Left ventricle myocardium superior (tissue), 1 donor: ENCODE measurements at regions not wholly inside any gene's neighbourhood (a gene's known extent, or its start where the extent isn't known, plus 50 kb on each side); places are given as distances from the start of the nearest gene placed in this dataset.
A peak's percentile ranks its signal among the peaks of the same experiment; 100 is the strongest.

ENCODE experiments used
- ATAC-seq: fragments of 200-7000 bp; cut with Tn5 transposase; one replicate; pipeline ENCODE4 v1.9.1; 2020; ENCODE audit warnings: mild to moderate bottlenecking, moderate library complexity
- DNase-seq: peaks from one replicate; pipeline ENCODE4 v3.0.0-alpha.2; 2020
- intact Hi-C: fragments of 100-400 bp; cut with micrococcal nuclease; formaldehyde crosslinking; loops from one replicate; pipeline ENCODE4 v1.11.0; 2022
- donor health status: DM: no; HTN: yes; CAD: no; lungs with severe emphysema.

- intact Hi-C loops, result no loop called here
- DNase-seq, result no peak
- no peak for ATAC-seq
These were observed 563.5 kb downstream of the BUD13 start for GRCh38 chr11:116209255-116209654.

- DNase-seq (no peak), ATAC-seq (no peak)
- intact Hi-C loops, result no loop called here
These were observed 565.2 kb downstream of the BUD13 start for GRCh38 chr11:116207421-116208141.

- no peak for ATAC-seq
- DNase-seq, result no peak
These were observed 565.8 kb downstream of the BUD13 start for GRCh38 chr11:116207019-116207418.

GRCh38 chr11:116202922-116203321 is 569.9 kb downstream of the BUD13 start:
- no peak for ATAC-seq
- DNase-seq, result no peak
- intact Hi-C loops, result no loop called here

More at GRCh38 chr11:116207019-116207418, 565.8 kb downstream of the BUD13 start:
- intact Hi-C loops, result no loop called here

DNA sequence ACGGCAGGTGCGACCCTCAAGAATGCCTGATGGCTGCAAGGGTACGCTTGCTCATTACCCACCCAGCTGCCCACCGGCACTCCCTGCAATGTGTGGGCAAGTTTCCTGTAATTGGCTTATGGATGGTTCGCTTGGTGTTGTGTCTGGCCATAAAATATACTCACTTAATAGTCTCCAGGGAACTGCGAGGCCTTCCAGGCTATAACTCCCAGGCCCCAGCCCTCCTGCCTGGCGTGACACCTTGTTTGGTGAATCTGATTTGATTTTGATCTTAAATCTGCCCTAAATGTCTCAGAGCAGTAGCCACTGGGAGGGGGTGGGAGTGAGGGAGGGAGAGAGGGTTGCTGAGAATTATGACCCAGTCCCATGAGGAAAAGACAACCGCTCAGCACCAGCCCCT is 572.2 kb downstream of the BUD13 start:
- DNase-seq (no peak), ATAC-seq (no peak)
- intact Hi-C loops, result no loop called here

DNA sequence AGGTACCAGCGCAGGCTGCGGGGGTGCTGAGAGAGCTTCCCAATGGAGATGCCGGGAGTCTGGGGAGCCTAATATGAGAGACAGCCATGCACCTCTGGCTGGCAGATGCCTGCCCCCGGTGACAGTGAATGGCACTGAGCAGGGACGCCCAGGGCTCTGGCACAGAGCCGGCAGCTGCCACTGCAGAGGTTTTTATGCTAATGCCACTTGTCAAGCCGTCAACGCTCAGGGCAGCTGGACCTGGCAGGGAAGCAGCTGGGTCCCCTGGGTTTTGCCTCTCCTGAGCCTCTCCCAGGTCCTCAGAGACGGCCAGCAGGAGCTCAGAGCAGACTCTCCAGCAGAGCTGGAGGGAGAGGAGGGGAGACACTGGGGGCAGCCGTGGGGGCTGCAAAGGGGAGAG is 573.6 kb downstream of the BUD13 start:
- intact Hi-C loops, result no loop called here
- DNase-seq, result peak; percentile 75
- peak; percentile 88 for ATAC-seq

DNA sequence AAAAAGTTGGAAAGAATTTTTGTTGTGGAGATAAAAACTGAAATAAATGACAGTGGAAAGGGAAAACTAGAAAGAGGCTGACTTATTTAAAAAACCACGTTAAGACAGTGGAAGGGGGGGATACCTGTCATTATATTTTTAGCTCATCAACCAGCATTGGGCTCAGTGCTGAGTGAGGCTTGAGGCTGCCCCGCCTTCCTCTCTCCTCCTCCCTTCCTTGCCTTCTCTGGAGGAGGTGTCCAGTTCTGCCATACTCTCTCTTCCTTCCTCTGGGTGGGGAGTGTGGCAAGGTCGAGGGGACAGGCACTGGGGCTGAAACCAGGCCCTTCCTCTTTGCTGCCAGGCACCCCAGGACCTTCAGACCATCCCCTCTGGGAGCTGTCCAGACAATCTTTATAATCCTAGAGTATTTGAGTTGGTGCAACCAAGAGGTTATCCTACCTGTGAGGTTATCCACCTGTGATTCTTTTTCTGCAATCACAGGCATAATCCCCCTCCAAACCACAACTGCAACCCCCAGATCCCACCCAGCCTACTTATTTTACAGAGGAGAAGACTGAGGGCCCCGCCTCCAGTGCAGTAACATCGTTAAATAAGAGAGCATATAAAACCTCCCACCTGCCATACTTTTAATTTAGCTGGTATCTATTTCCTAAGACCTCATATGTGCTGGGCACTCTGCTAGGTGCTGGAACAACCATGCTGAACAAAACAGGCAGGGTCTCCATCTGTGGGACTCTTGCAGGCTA is 578.5 kb downstream of the BUD13 start:
- DNase-seq (no peak), ATAC-seq (peak; percentile 19)
- intact Hi-C loops, result no loop called here

DNA sequence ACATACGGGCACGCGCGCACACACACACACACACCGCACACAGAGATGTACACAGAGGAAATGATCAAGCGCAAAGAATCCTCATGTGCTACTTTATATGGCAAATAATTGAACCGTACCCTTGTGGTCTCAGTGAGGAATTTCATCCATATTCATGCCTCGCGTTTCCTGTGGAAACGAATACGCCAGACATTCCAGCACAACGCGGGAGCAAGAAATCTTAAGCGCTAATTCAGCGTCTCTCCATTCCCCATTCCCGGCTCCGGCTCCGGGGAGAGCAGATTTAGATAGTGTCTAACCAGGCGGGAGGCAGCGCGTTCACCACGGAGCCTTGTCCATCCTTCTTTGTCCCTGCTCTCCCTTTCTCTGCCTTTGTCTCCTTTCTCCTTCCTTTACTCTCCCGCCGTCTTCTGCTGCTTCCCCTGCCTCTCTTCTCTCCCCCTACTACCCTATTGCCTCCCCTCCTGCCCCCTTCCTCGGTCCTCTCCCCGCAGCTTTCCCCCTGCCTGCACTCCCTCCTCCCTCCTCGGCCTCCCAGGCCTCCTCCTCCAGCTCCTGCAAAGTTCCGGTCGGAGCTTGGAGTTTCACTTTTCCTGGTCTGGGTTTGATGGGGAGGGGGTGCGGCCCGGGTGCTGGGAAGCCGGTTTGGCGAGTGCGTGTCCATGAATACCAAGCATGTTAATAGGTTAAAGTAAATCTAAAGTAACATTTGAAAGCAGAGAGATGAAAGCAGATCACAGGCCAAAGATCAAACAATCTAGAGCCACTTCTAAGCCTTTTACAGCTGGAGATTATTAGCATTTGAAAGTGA is 579.3 kb downstream of the BUD13 start:
- ATAC-seq, result peak; percentile 75
- intact Hi-C loops, result no loop called here

GRCh38 chr11:116192509-116193210 is 580.1 kb downstream of the BUD13 start:
- no peak for DNase-seq

More for the DNA sequence above, 579.3 kb downstream of the BUD13 start:
- DNase-seq, result no peak

DNA sequence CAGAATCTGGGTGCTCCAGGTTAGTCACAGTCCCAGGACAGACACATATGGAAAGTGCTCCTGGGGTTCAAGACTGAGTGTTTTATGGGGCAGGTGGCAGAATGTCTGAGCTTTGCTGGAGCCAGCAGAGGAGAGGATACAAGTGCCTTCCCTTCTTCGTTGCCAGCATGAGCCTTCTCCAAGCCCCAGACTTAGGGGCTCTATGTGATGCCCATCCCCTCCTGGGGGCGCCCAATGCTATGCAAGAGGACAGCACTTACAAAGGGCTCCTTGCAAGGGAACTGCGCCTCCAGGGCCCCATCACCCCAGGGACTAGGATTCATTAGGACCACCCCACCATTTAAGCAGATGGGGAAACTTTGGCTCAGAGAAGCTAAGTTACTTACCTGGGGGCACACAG is 581.9 kb downstream of the BUD13 start:
- ATAC-seq (no peak), DNase-seq (no peak)
- intact Hi-C loops, result no loop called here

More at GRCh38 chr11:116192509-116193210, 580.1 kb downstream of the BUD13 start:
- peak; percentile 17 for ATAC-seq
- intact Hi-C loops, result no loop called here

DNA sequence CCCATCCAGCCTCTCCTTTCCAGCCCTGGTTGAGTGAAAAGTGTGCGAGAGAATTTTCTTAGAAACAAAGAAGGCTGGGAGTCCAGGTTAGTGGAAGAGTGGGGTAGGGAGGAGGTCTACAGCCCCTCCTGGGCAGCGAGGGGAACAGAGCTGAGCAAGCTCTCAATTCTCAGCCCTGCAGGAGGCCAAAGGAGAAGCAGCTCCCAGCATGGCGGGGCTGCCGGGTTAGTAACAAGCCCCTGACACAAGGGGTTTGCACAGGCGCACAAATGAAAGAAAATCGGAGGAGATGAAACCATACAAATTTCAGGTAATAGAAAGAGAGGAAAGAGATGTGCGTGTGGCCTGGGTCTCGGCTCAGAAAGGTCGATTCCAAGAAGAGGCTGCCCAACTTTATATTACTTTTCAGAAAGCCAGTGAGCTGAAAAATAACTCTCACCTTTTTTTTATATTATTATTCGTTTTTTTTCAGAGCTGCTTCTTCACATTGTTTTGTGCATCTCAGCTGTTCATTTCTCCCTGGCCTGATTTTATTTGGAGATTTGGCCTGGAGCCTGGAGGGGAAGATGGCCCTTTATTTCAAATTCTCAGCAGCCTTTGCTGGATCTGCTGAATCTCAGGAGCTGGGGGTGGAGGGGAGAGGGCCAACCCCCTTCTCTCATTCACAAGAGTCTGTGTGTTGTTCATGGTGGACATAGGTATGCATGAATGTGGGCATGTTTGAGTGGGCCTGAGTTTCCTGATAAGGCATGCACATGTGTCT is 583.2 kb downstream of the BUD13 start:
- DNase-seq (no peak), ATAC-seq (no peak)
- intact Hi-C loops, result no loop called here

- no peak for ATAC-seq
- no peak for DNase-seq
- intact Hi-C loops, result no loop called here
These were observed 584.4 kb downstream of the BUD13 start for GRCh38 chr11:116188350-116188749.

DNA sequence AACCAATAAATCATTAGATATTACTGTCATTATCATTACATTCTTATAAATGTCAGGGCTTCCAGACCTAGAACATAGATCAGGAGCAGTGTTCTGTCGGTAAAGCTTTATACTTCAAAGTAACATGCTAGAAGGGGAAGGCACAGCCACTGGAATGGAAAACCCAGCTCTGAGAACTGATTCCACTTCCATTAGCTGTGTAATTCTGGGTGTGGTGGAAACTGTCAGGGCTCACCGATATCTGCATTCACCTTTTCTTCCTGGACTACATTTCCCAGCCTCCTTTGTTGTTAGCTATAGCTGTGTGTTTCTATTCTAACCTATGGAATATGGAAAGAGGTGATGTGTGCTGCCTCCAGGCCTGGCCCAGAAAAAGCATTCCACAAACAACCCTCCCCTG is 585.8 kb downstream of the BUD13 start:
- intact Hi-C loops, result no loop called here
- no peak for ATAC-seq
- DNase-seq, result no peak

DNA sequence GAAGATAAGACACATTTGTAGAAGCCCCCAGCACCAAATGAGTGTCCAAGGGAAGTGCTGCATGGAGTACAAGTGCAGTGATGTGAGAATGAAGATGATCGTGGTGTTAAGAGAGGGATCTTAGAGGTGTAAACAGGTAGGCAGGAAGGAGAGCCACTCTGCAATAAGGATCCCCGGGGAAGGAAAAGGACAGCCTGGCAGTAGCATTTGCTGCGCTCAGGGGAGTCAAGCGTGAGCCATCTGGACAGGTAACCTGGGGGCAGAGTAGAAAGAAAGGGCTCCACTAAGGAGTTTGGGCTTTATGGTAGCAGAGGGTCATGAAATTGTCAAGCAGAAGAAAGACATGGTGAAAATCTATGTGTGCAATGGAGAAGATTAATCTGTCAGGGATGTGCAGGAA is 587.2 kb downstream of the BUD13 start:
- DNase-seq (no peak), ATAC-seq (no peak)
- intact Hi-C loops, result no loop called here

- intact Hi-C loops, result no loop called here
- ATAC-seq (no peak), DNase-seq (no peak)
These were observed 588.0 kb downstream of the BUD13 start for GRCh38 chr11:116184763-116185162.

DNA sequence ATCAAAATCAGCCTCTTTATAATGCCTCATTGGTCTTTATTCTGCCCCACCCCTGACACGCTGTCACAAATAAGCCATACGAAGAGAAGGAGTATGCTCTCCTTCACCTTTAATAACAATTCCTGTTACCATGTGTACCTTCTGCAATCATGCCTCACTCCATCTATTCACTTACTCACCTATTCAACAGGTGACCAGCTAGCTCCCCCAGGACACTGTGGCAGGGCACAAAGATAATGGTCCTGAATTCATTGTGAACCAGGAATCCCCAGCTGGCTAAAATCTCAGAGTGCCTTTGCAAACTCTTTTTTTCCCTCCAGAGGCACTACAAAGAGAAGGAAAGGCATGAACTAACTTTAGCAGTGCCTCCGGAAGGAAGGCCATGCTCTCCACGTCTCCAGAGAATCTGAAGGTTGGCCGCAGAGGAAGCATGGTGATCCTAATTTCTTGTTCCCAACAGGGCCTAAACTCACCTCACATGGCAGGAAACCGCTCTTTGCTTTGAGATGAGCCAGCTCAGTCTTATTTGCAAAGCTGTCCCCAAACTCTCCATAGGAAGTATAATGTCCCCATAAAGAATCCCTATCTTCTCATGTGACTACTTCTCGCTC is 590.3 kb downstream of the BUD13 start:
- no peak for DNase-seq
- intact Hi-C loops, result no loop called here
- ATAC-seq, result no peak

DNA sequence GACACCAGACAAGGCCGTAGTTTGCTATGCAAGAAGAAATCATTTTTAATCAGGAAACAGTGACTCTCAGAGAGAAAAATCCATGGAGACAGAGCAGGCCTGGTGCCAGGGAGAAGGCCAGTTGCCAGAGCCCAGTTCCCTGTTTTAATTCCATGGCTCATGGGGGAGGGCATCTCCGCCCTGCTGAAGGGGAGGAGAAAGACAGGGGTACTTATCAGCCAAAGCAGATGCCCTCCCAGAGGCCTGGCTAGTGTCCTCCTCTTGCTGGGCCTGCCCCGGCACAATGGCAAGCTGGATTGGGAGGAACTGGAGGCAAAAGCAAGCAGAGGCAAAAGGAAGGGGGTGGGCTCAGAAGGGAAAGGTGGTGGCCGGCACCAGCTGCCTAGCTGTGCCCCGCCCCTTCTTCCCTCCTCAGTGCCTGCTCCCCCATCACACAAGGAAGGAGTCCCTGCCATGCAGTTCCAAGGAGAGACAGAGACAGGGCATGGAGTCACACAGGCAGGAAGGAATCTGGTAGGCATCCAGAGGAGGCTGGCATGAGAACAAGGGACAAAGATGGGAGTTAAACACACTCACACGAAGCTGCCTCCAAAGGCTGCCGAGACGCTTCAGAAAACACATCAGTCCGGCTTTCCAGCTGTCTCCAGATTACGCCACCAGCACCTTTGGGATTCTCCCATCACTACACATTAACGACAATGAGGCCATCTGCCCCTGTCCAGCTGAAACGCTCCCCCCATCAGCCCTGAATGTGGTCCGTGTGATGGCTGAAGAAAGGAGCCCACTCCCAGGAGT is 591.8 kb downstream of the BUD13 start:
- peak; percentile 33 for ATAC-seq
- DNase-seq, result no peak
- intact Hi-C loops, result no loop called here

GRCh38 chr11:116179401-116179800 is 593.4 kb downstream of the BUD13 start:
- intact Hi-C loops, result no loop called here
- ATAC-seq (no peak), DNase-seq (no peak)
